NCI-H187 treated with DMSO at 0.1 percent for 48 hours (cell line): ENCODE measurements at regions not wholly inside any gene's neighbourhood (a gene's known extent, or its start where the extent isn't known, plus 50 kb on each side); places are given as distances from the start of the nearest gene placed in this dataset.
"Not testable (repeated sequence)": the region's sequence is repeated elsewhere in the genome, so short reads cannot be mapped to it uniquely, and the experiment has no call there.

Experiments
- DNase-seq: peaks from one replicate; lab custom pipeline; 2025; lab: John Stamatoyannopoulos, UW

DNA sequence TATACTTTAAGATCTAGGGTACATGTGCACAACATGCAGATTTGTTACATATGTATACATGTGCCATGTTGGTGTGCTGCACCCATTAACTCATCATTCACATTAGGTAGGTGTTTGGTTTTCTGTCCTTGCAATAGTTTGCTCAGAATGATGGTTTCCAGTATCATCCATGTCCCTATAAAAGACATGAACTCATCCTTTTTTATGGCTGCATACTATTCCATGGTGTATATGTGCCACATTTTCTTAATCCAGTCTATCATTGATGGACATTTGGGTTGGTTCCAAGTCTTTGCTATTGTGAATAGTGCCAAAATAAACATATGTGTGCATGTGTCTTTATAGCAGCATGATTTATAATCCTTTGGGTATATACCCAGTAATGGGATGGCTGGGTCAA is 747.1 kb upstream of the MEF2C start:
- DNase-seq: not testable (repeated sequence)

DNA sequence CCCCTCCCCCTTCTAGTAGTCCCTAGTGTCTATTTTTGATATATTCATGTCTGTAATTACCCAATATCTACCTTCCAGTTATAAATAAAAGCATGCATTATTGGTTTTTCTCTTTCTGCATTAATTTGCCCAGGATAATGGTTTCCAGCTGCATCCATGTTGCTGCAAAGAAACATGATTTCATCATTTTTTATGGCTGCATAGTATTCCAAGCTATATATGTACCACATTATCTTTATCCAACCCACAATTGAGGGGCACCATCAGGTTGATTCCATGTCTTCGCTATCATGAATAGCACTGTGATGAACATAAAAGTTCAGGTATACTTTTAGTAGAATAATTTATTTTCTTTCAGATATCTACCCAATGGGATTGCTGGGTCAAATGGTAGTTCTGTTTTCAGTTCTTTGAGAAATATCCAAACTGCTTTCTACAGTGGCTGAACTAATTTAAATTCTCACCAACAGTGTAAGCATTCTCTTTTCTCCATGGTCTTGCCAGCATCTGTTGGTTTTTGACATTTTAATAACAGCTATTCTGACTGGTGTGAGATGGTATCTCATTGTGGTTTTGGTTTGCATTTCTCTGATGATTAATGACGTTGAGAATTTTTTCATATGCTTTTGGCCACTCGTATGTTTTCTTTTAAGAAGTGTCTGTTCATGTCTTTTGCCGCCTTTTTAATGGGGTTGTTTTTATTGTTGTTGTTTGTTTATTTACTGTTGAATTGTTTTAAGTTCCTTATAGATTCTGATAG is 746.1 kb upstream of the MEF2C start:
- DNase-seq: no peak

DNA sequence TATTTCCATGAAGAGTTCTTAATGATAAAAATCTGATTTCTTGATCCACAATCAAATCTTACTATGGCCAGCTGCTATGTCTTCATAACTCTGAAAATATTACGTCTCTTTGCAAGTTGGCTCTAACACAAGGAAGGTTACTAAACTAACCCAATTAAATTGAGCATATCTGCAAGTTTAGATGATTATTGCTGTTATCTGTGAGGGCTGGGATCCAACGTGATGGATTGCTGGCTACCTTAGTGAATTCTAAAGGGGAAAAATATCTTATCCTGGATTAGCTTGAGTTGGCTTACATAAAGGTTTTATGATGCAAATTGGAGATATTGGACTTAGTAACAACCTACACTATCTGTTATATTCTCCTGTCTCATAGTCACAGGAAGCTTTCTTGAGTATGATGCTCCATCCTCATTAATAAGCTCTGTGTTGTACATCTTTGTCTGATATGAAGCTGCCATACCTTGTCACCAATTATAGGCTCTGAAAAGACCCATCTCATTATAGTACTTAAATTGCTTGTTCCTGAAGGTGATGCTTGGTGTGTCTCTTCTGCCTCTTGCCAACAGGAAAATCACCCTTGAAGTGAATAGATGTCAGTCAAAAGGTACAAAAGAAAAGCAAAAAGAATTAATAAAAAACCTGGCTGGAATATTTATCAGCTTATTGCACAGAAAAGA is 733.0 kb upstream of the MEF2C start:
- DNase-seq: no peak

DNA sequence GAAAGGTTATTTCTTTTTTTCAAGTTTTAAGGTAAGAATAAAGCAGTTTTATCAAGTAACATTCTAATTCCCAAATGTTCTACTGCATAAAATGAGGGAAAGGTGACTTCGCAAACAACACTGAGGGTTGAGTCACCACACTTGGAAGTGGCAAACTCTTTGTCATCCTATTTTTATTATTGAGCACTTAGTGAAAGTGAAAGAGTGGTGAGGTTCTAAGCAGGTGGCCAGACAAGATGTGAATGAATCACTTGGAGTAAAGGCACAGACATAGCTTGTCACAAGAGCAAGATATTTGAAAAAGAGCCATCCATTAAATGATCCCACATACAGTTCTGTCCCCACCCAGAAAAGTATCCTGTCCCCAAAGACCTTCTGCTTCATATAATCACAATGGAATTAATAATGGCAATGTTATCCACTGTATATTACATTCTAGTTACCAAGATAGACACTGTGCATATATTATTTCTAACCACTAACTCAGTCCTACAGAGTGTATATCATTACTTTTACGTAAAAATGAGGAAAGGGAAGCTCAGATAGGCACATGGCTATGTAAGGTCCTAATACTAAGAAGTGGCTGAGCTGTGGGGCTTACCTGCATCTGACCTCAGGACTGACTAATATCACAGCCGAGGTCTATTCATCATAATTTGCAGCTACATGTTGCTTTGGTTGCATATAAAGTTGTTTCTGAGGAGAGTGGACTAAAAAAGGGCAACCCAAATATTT is 730.4 kb upstream of the MEF2C start:
- DNase-seq: no peak

DNA sequence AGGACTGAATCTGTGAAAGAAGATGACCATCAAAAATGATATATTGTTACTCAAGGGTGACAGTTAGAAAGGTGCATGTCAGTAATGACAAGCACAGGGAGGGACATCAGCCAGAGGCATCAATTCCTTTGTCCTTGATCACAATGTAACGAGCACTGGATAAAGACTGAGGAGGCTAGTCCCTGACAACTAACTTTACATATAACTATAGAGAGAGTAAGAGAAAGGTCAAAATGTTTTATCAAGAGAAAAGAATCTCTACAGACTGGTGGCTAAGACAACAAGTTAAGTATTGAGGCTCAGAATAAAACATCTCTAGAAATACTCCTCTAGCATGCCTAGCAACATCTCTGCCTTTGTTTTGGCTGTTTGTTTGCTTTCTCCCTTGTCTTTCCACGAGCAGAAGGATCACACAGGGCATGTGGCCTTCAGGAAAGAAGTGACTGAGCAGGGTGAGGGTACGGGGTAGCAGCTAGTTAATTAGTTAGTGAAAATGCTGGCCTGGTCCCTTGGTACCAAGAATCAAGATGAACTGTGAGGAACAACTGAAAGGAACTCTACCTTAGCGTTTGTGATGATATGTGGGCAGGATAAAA is 724.1 kb upstream of the MEF2C start:
- no peak for DNase-seq

DNA sequence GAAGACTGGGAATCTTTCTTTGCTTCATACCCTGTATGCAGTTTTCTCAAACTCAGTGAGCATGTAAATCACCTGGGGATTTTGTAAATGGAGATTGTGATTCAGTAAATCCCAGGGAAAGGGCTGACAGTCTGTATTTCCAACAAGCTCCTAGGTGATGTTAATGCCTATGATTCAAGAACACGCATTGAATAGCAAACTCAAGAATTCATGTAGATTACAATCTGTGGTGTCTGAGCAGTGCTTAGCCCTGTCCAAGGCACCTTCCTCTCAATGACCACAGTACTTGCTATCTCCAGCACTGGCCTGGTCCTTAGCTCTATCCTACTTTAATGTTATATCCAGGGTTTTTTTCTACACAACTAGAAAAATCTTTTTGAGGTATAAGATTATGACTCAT is 721.4 kb upstream of the MEF2C start:
- no peak for DNase-seq

DNA sequence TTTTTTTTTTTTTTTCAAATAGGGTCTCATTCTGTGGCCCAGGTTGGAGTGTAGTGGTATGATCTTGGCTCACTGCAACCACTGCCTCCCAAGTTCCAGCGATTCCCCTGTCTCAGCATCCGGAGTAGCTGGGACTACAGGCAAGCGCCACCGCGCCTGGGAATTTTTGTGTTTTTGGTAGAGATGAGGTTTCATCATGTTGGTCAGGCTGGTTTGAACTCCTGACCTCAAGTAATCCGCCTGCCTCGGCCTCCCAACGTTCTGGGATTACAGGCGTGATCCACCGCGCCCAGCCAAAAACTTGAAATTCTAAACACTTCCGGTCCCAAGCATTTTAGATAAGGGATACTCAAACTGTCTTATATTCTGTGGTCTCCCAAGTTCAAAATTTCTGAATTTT is 718.9 kb upstream of the MEF2C start:
- DNase-seq: no peak

DNA sequence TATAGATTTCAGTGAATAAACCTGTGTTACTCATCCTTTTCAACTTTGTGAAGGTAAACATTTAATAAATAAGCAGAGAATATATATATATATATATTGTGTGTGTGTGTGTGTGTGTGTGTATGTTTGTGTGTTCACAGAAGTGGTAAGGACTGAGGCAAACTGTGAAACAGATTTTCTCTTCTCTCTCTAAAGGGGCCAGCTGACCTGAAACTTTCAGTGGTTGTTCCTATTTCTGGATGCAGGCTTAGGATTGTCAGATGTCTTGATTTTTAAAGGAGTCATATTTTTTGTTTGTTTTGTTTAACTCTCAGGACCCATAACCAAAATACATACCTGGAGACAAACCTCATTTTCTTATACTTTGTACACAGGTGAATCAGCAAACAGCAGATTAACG is 714.9 kb upstream of the MEF2C start:
- DNase-seq: no peak

DNA sequence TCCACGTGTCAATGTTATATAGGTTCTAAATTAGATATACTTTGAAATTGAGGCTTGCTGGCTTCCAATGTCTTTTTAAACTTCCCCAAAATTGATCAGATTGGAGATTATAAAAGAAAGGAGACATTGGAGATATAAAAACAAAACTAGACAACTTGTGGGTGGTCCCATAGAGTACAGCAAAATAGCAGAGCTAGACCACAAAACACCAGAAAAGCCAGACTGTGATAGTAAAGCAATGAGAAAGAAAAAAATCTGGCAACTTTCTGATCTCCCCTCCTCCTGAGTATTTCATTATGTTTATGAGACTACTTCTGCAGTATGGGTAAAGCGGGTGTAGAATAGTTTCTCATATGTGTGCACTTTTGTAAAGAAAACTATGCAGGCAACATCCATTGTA is 713.8 kb upstream of the MEF2C start:
- DNase-seq: no peak

DNA sequence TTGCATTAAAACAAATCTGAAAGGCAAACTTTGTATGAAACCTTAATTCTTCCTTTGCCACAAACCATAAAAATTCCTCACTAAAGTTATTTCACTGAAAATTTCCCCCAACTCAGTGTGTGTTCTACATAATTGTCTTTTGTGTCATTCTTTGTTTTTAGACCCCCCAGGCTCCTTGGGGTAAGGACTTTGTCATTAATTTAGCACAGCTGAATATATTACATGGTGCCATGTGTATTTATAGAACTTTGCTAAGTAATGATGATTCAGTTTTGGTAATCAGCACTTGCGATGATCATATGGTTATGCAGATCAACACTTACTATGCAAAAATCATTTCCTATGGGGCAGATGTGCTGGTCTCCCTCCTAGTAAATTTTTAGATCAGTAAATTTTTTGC is 712.1 kb upstream of the MEF2C start:
- DNase-seq: no peak

DNA sequence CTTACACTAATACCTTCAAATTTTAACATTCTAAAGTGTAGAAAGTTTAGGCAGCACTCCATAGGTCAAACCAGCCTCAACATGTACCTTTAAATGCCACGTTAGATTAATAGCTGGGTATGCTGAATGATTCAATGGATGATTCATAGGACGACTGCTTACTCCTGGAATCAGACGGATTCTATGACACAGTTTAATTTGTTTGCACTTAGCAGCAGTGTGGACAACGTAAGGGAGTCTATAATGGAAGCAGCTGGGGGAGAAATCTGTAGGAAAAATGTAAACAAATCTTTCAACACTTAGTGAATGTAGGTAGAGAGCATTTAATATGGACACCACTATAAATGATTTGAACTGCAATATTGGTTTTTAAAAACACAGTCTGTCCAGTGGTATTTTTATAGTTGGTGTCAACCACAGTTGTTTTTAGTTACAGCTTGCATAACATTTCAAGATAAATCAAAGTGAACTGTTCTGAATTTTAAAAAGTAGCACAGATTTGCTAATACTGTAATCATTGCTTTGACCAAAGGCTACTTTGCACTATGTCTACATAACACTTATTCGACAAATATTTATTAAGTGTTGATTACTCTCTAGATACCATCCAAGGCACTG is 701.5 kb upstream of the MEF2C start:
- no peak for DNase-seq

DNA sequence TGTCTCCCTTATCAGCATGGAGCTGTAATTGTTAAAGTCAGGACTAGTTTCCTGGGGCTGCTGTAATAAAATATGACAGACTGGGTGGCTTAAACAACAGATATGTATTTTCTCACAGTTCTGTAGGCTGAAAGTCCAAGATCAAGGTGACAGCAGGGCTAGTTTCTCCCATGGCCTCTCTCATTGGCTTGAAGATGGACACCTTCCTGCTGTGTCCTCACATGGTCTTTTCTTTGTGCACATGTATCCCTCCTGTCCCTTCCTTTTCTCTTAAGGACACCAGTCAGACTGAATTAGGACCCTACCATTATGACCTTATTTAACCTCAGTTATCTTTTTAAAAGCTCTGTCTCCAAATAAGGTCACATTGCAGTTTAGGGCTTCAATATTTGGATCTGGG is 700.5 kb upstream of the MEF2C start:
- no peak for DNase-seq

DNA sequence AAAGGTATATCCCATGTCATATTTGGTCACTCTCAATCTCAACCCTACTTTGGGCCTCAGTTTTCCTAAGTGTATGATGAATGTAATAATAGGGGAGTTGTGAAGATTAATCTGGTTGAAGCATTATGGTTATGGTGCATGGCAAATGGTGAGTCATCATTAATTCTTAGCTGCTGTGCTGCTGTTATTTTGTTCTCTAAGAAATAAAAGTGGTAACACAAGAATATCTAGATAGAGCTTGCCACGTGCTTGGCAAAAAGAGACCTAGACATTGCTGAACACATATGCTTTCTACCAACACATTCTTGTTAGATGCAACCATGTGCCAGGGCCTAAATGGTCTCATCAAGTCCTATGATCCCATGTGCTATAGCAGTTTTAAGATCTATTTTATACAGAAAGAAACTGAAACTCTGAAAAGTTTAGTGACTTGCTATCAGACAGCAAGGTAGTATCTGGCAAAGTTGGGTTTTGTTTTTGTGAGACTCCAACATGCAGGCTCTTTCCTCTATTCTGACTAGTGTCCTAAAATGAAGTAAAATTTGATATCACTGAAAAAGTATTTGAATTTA is 699.9 kb upstream of the MEF2C start:
- DNase-seq: no peak

DNA sequence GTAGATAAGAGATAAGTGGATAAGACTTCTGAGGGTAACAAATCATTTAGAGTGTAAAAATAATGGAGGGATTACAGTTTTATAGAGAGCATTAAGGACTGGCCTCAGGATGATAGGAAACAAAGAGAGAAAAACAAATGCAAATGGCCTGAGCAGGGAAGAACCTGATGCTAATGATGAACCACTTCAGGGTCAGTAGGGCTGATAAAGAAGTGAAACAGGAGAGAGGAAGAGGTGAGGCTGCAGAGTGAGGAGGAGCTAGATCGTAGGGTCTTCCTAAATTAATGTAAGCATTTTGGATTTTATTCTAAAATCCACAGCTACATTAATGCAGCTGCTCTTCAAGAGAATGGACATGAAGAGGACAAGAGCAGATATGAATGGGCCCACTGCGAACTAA is 698.0 kb upstream of the MEF2C start:
- DNase-seq: no peak

DNA sequence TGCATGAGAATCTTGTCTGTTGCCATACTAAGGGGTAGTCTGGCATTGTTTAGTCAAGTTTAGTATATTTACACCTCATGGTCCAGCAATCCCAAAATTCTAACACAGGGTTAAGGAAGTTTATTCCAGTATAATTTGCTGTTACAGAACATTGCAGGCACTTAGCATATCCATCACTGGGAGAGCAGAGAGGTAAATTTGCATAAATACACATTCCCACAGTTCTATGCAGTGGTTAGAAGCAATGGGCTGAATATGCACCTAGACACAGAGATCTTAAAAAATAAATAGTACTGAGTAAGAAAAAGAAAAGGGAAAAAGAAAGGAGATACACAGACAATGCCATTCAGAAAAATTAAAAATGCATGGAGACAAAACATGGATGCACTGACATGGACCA is 692.3 kb upstream of the MEF2C start:
- no peak for DNase-seq

DNA sequence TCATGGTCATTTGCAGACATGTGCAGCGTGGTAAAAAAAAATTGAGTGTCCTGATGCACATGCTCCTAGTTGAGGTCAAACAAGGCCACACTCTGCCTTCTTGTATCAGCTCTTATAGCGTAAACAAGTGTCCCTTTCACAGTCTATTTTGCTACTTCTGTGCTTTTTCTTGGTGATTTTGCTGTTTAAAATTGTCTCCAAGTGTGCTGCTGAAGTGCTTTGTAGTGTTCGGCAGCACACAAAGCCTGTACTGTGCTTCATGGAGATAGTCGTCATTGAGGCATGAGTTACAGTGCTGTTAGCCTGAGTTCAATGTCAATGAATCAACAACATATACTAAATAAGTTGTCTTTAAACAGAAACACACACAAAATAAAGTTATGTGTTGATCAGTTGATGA is 690.4 kb upstream of the MEF2C start:
- no peak for DNase-seq

DNA sequence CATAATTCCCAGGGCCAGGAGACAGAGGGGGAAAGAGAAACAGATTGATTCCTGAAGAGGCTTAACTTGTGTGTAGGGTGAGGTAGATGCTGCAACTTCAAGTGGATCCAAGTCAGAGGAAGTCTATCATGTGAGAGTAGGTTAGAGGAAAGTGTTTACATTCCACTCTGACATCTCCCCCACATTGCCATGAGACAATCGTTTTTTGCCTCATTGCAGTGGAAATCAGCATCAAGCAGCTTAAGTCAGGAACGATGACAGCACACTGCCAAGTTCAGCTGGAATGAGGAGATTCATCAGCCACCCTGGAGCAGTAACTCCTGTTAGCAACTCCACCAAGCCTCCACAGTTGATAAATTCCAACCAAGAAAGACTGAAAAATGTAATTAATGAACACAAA is 689.7 kb upstream of the MEF2C start:
- no peak for DNase-seq

DNA sequence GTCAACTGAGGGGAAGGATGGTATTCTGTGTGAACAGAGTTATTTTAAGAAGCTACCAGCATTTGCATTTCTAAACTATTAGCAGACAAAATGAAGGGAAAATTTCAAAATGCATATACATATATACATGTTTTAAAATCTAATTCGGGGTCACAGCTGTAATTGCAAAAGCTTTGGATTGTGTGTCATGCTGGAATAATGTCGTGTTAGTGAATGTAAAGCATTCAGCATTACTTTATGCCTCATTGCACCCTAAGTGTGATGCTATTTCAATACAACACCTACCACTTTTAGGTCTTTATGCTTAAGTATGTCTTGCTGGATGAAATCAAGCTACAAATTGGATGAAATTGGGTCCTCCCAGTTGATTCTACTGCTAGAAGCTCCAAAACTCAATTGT is 687.6 kb upstream of the MEF2C start:
- no peak for DNase-seq

DNA sequence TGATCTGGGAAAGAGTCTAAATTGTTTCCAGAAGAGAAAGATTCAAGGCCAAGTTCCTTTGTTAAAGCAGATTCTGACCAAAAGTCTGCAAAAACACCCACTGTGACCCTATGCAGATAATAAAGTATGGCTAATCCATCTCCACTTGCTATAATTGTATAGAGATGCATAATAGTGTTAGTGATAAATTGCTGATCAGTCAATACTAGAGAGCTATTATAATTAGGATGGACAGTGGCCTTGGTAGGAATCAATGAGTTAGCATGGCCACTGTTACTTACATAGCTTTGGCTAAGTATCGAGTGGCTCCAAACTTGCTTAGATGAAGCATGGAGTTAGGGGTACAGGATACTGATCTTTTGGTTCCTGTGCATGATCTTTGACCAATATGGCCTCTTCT is 683.4 kb upstream of the MEF2C start:
- DNase-seq: no peak

DNA sequence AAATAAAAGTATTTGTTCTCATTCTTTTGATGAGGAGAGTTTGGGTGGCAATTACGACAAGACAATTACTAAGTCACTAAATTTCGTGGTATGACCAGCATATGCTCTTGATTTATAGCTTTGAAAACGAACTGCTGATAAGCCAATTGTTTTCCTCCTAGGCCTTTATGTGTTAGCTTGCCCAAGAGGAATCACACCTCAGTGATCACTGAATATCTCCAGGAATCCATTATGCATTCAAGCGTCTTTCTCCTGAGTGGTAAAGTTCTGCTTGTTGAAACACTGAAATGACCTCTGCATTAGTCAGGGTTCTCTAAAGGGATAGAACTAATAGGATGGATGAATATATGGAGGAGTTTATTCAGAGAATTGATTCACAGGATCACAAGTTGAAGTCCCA is 677.7 kb upstream of the MEF2C start:
- DNase-seq: no peak

DNA sequence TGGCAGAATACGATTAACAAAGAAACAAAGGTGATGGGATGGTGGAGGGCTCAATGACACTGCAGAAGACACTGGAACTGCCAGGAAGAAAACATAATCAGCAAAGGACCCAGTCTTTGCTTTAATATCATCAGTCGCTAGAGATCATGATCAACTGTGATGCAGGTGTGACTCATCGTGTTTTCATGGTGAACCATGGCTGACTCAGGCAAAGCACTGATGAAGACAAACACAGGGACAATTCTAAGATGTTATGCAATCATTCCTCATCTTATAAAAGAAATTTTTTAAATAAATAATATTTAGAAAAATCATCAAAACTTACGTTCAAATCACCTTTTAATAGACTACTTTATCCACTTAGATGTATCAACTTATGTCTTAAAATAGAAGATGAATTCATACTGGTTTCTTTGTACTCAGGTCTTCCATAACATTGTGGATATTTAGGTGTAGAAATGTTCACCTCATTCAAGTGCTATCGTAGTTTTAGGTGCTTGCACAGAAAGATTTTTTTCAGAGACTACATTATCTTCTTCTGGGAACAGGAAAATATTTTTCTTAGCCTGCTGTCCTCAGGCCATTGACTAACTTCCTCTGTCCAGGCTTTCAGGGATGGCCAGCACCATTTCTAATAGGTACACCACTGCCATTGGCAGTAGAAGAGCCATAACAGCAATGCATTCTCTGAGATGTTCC is 673.4 kb upstream of the MEF2C start:
- no peak for DNase-seq

DNA sequence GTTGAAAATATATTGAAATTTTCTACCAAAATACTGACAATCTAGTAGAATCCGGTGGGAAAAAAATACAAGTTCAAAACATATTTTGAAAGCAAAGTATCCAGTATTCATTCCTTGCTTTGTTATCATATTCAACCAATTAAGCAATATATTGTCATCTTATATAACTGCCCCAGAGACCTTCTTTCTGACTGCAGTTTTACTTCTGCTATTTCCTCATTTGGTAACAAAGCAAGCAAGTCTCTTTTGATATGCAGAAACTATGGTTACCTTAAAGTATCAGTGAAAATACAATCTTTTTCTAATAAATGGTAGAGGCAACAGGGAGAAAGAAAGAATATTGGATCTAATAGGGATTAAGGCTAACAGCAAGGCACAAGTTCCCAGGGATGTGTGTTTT is 663.7 kb upstream of the MEF2C start:
- DNase-seq: no peak
